Psoas muscle (tissue), 7 donors: ENCODE measurements at regions not wholly inside any gene's neighbourhood (a gene's known extent, or its start where the extent isn't known, plus 50 kb on each side); places are given as distances from the start of the nearest gene placed in this dataset.

ENCODE experiments used
- ATAC-seq, 4 donors: fragments of 200-7000 bp; cut with Tn5 transposase; one replicate each; pipeline ENCODE4 v1.9.1; 2020; ENCODE audit warnings: moderate library complexity in 3 of 4, mild to moderate bottlenecking in 2 of 4
- DNase-seq, 2 donors: peaks; one replicate each; pipeline ENCODE4 v3.0.0-alpha.2; 2020
- H3K27ac ChIP-seq: fragments of 200-600 bp; one replicate; pipeline ENCODE4 v1.8.0; 2022
- H3K27me3 ChIP-seq, 3 donors: fragments of 200-600 bp in 1 of 3; one replicate each; pipeline versions ENCODE4 v1.6.1 to v1.8.0; 2013 to 2022; ENCODE audit warnings: low read length in 2 of 3, mild to moderate bottlenecking in 2 of 3, moderate library complexity in 1 of 3; ENCODE audit not compliant: insufficient read depth in 3 of 3
- H3K36me3 ChIP-seq, 2 donors: fragments of 200-600 bp in 1 of 2; one replicate each; pipeline versions ENCODE4 v1.6.1 to v1.8.0; 2013 to 2022; ENCODE audit warnings: low read depth in 1 of 2, mild to moderate bottlenecking in 1 of 2, moderate library complexity in 1 of 2; ENCODE audit not compliant: insufficient read depth in 1 of 2
- H3K4me1 ChIP-seq: fragments of 200-600 bp; one replicate; pipeline ENCODE4 v1.8.0; 2022
- H3K4me3 ChIP-seq: fragments of 200-600 bp; one replicate; pipeline ENCODE4 v1.8.0; 2022; ENCODE audit warnings: mild to moderate bottlenecking
- H3K9me3 ChIP-seq: fragments of 200-600 bp; one replicate; pipeline ENCODE4 v1.8.0; 2022
- WGBS, 3 donors: extraction: QIAGEN DNeasy Blood & Tissue Kit; methylation state at CpG; one replicate each; pipeline versions ENCODE4 v1.1.6 to v1.1.7; 2013; 5-methylcytosine and 5-hydroxymethylcytosine counted together
- intact Hi-C, 2 donors: fragments of 100-400 bp; cut with DNase I; formaldehyde crosslinking; loops; one replicate each; pipeline versions ENCODE4 v1.11.0 to v1.14.2; 2022
- TF ChIP-seq, protein P1 (sequence below): fragments of 200-600 bp; IDR thresholded peaks from one replicate; pipeline ENCODE4 v1.8.0; 2022; ENCODE audit warnings: antibody characterized with exemption
- donor health status: healthy with polysubstance abuse.
- donor health status: DM: no; HTN: no; CAD: no; lungs with moderate emphysema.
- donor health status: Bipolar disorder and iron deficiency.
- donor health status: healthy.
- donor health status: DM: yes; HTN: yes; CAD: no.
- donor health status: DM: no; HTN: no; CAD: no.
- donor health status: DM: yes; HTN: yes; CAD: no.

DNA sequence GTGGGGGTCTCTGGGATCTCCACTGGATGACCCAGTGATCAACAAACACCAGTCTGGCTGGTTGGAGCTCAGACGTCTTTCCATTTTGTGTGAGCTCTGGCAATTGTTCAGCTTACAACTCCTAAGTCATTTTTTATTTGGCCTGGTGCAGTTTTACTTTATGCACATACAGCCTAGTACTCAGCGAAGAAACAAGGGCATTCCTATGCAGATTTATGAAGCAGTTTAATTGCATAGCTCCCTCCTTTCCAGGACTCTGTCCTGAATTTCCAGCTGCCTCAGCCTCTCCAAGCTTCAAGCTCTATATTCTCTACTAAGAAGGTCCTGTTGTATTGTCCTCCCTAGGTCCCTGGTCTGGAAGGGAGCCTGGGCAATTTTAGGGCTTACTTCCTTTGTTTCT is 145.6 kb upstream of the GALNT17 start:
- TF ChIP-seq, protein P1, sequence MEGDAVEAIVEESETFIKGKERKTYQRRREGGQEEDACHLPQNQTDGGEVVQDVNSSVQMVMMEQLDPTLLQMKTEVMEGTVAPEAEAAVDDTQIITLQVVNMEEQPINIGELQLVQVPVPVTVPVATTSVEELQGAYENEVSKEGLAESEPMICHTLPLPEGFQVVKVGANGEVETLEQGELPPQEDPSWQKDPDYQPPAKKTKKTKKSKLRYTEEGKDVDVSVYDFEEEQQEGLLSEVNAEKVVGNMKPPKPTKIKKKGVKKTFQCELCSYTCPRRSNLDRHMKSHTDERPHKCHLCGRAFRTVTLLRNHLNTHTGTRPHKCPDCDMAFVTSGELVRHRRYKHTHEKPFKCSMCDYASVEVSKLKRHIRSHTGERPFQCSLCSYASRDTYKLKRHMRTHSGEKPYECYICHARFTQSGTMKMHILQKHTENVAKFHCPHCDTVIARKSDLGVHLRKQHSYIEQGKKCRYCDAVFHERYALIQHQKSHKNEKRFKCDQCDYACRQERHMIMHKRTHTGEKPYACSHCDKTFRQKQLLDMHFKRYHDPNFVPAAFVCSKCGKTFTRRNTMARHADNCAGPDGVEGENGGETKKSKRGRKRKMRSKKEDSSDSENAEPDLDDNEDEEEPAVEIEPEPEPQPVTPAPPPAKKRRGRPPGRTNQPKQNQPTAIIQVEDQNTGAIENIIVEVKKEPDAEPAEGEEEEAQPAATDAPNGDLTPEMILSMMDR = no peak
- WGBS, 3 donors = 65 to 77% (median 66%) methylated on average over 2 of the region's 2 CpGs
- Histone ChIP-seq H3K4me1 (no peaks in the 10 kb centered on the region), H3K9me3 (no peaks in the 10 kb centered on the region), H3K27ac (no peak overlapping the region), H3K27me3 (no peaks in the 10 kb centered on the region), H3K36me3 (no peaks in the 10 kb centered on the region), H3K4me3 (no peak overlapping the region)
- DNase-seq = no peak
- ATAC-seq = no peak
- intact Hi-C loops = loop anchor here in 1 of 2 donors (1.0 kb wide), 1 partner anchor 42 kb away; no protein-coding TSS in a partner anchor

DNA sequence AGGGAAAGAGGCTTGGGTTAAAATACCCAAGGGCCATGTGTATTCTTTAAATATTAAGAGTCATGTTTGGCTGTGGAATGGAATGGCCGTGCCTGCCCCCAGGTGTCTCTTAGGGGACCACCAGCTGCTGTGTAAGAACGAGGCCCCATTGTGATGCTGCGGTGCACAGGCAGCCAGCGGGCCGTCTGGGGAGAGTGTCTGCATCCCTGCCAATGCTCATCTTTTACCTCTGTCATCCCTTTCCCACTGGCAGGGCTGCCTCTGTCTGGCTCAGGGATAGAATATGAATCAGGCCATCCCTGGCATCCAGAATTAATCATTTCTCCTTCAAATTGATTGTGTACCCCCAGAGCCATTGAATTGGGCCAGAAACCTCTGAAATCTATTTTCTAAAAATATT is 137.8 kb upstream of the GALNT17 start:
- H3K4me1 ChIP-seq = no peaks in the 10 kb centered on the region
- WGBS, 3 donors = 56 to 63% (median 62%) methylated on average over 5 of the region's 5 CpGs
- TF ChIP-seq, protein P1 = no peak
- no peaks in the 10 kb centered on the region for H3K27me3 ChIP-seq
- ATAC-seq (no peak), DNase-seq (no peak)
- no peaks in the 10 kb centered on the region for H3K9me3 ChIP-seq
- H3K4me3 ChIP-seq = no peak overlapping the region
- intact Hi-C loops = no loop called here
- H3K36me3 ChIP-seq = no peaks in the 10 kb centered on the region
- no peak overlapping the region for H3K27ac ChIP-seq

DNA sequence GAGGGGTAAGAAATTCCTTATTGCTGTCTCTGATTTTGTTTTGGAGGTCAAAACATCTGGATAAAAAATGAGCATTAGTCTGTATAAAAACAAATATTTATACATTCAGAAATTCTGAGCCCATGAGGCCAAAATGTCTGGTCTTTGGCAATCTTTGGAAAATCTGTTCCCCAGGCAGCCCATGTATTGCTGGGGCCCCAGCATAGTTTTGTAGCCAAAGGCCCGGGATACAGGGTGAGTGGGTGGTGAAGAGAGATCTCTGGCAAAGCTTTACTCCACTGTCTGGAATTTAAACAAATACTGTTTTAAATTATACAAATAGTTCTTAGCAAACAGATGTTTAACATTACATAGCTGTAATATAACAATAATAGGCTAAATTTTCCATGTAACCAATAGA is 134.7 kb upstream of the GALNT17 start:
- no peaks in the 10 kb centered on the region for H3K27me3 ChIP-seq
- ATAC-seq = no peak
- TF ChIP-seq, protein P1 = no peak
- H3K4me3 ChIP-seq = no peak overlapping the region
- H3K27ac ChIP-seq = no peak overlapping the region
- no peak for DNase-seq
- intact Hi-C loops = no loop called here
- H3K9me3 ChIP-seq = no peaks in the 10 kb centered on the region
- WGBS, 3 donors = 19 to 46% (median 29%) methylated on average over 1 of the region's 1 CpG
- no peaks in the 10 kb centered on the region for H3K4me1 ChIP-seq
- H3K36me3 ChIP-seq = no peaks in the 10 kb centered on the region

DNA sequence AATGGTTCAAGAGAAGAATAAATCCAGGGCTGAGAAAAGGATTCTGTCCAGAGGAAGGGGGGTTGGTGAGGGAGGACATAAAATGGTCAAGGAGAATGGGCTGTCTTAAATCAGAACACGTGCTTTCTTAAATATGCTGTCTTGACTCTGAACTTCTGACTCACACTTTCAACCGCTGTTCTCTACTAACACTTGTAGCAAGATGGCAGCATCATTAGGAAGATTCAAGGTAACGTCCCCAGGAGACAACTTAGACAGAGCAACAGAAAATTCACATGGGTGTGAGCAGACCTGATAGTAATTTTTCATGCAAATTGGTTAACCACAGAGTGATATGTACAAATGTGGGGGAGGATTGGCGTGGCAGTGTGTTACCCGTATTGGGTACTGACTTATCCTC is 126.8 kb upstream of the GALNT17 start:
- H3K36me3 ChIP-seq = no peaks in the 10 kb centered on the region
- no peak overlapping the region for H3K27ac ChIP-seq
- TF ChIP-seq, protein P1 = no peak
- H3K27me3 ChIP-seq = peaks cover 0 to 4% (median 3%) of the 10 kb centered on the region in 3 donors
- DNase-seq = no peak
- 61 to 67% (median 64%) methylated on average over 5 of the region's 5 CpGs for WGBS, 3 donors
- no peak for ATAC-seq
- H3K4me1 ChIP-seq = no peaks in the 10 kb centered on the region
- intact Hi-C loops = no loop called here
- H3K9me3 ChIP-seq = no peaks in the 10 kb centered on the region
- H3K4me3 ChIP-seq = no peak overlapping the region

DNA sequence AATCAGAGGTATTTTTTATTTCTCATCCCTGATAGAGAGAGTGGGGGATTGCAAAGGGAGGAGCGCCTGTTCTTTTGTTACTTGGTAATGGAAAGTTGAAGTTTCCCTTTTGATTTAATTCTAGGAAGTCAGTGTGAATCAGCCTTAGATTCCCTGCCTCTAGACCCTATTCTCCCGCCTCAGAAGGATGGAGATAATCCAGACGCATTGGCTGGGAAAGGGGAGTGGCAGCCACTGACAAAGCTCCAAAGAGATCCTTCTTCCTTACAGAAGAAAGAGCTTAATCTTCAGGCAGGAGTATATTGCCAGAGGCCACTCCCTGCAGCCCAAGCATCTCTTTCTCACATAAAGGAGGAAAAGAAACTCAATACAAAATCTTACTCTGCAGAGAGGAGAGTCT is 122.3 kb upstream of the GALNT17 start:
- TF ChIP-seq, protein P1 = no peak
- peaks cover 0 to 4% (median 3%) of the 10 kb centered on the region in 3 donors for H3K27me3 ChIP-seq
- no peak for ATAC-seq
- DNase-seq = no peak
- 68 to 82% (median 81%) methylated on average over 3 of the region's 3 CpGs for WGBS, 3 donors
- no peaks in the 10 kb centered on the region for H3K4me1 ChIP-seq
- H3K36me3 ChIP-seq = no peaks in the 10 kb centered on the region
- intact Hi-C loops = no loop called here
- H3K9me3 ChIP-seq = no peaks in the 10 kb centered on the region
- H3K27ac ChIP-seq = no peak overlapping the region
- no peak overlapping the region for H3K4me3 ChIP-seq
